Colonic mucosa (tissue), 4 donors: ENCODE measurements at regions not wholly inside any gene's neighbourhood (a gene's known extent, or its start where the extent isn't known, plus 50 kb on each side); places are given as distances from the start of the nearest gene placed in this dataset.

ENCODE experiments used
- DNase-seq: peaks from one replicate; pipeline ENCODE4 v3.0.0-alpha.2; 2020
- H3K27ac ChIP-seq: fragments of 200-600 bp; one replicate; pipeline ENCODE4 v1.8.0; 2021
- H3K27me3 ChIP-seq: fragments of 200-600 bp; one replicate; pipeline ENCODE4 v1.8.0; 2021
- H3K36me3 ChIP-seq: fragments of 200-600 bp; one replicate; pipeline ENCODE4 v1.8.0; 2021
- H3K4me1 ChIP-seq: fragments of 200-600 bp; one replicate; pipeline ENCODE4 v1.8.0; 2021; ENCODE audit warnings: mild to moderate bottlenecking
- H3K4me3 ChIP-seq: fragments of 200-600 bp; one replicate; pipeline ENCODE4 v1.8.0; 2021
- H3K9ac ChIP-seq, 2 donors: one replicate each; pipeline ENCODE4 v1.7.0; 2013; ENCODE audit warnings: control low read depth in 2 of 2, low read depth in 2 of 2, low read length in 2 of 2
- H3K9me3 ChIP-seq: fragments of 200-600 bp; one replicate; pipeline ENCODE4 v1.8.0; 2021
- CTCF ChIP-seq: fragments of 200-600 bp; IDR thresholded peaks from one replicate; pipeline ENCODE4 v1.8.0; 2022; ENCODE audit warnings: antibody characterized with exemption, mild to moderate bottlenecking
- intact Hi-C: fragments of 100-400 bp; cut with DNase I; formaldehyde crosslinking; loops from one replicate; pipeline ENCODE4 v1.14.1; 2022
- donor health status: healthy.
- donor health status: DM: no; HTN: no; CAD: no.
- donor health status: DM: no; HTN: no; CAD: no.

- Histone ChIP-seq H3K27ac (no peak overlapping the region), H3K4me3 (no peak overlapping the region), H3K9me3 (no peaks in the 10 kb centered on the region), H3K9ac (no peak overlapping the region), H3K27me3 (no peaks in the 10 kb centered on the region), H3K36me3 (no peaks in the 10 kb centered on the region), H3K4me1 (no peaks in the 10 kb centered on the region)
- no peak for DNase-seq
- intact Hi-C loops: no loop called here
- peak; percentile 28 for TF ChIP-seq CTCF
These were observed 70.3 kb upstream of the CAMK1G start for GRCh38 chr1:209513226-209513625.

- no peaks in the 10 kb centered on the region for H3K9me3 ChIP-seq
These were observed 66.5 kb upstream of the CAMK1G start for GRCh38 chr1:209516771-209517680.

GRCh38 chr1:209517681-209518050 is 65.8 kb upstream of the CAMK1G start:
- TF ChIP-seq CTCF: no peak
- no peak overlapping the region for H3K27ac ChIP-seq
- no peaks in the 10 kb centered on the region for H3K27me3 ChIP-seq
- H3K4me1 ChIP-seq: no peaks in the 10 kb centered on the region
- no peak overlapping the region for H3K4me3 ChIP-seq
- H3K9me3 ChIP-seq: no peaks in the 10 kb centered on the region
- no peak overlapping the region for H3K9ac ChIP-seq
- H3K36me3 ChIP-seq: no peaks in the 10 kb centered on the region
- intact Hi-C loops: no loop called here
- no peak for DNase-seq

More at GRCh38 chr1:209516771-209517680, 66.5 kb upstream of the CAMK1G start:
- Histone ChIP-seq H3K4me1 (no peaks in the 10 kb centered on the region), H3K4me3 (no peak overlapping the region), H3K27me3 (no peaks in the 10 kb centered on the region), H3K27ac (no peak overlapping the region), H3K9ac (no peak overlapping the region), H3K36me3 (no peaks in the 10 kb centered on the region)
- no peak for DNase-seq
- TF ChIP-seq CTCF: no peak
- intact Hi-C loops: no loop called here

- no peaks in the 10 kb centered on the region for H3K36me3 ChIP-seq
- intact Hi-C loops: no loop called here
These were observed 63.7 kb upstream of the CAMK1G start for GRCh38 chr1:209519786-209520185.

GRCh38 chr1:209522826-209523225 is 60.7 kb upstream of the CAMK1G start:
- no peak overlapping the region for H3K4me3 ChIP-seq
- TF ChIP-seq CTCF: no peak
- DNase-seq: no peak

More at GRCh38 chr1:209519786-209520185, 63.7 kb upstream of the CAMK1G start:
- H3K27ac ChIP-seq: no peak overlapping the region
- no peak overlapping the region for H3K4me3 ChIP-seq
- no peaks in the 10 kb centered on the region for H3K27me3 ChIP-seq
- DNase-seq: no peak
- no peak for TF ChIP-seq CTCF
- H3K9me3 ChIP-seq: no peaks in the 10 kb centered on the region
- H3K4me1 ChIP-seq: no peaks in the 10 kb centered on the region
- H3K9ac ChIP-seq: no peak overlapping the region

More at GRCh38 chr1:209522826-209523225, 60.7 kb upstream of the CAMK1G start:
- intact Hi-C loops: no loop called here
- H3K9ac ChIP-seq: no peak overlapping the region
- H3K9me3 ChIP-seq: no peaks in the 10 kb centered on the region
- no peaks in the 10 kb centered on the region for H3K27me3 ChIP-seq
- no peaks in the 10 kb centered on the region for H3K4me1 ChIP-seq
- no peak overlapping the region for H3K27ac ChIP-seq
- H3K36me3 ChIP-seq: no peaks in the 10 kb centered on the region
